ENCODE measurements at regions not wholly inside any gene's neighbourhood (a gene's known extent, or its start where the extent isn't known, plus 50 kb on each side); places are given as distances from the start of the nearest gene placed in this dataset.
"Not testable (repeated sequence)": the region's sequence is repeated elsewhere in the genome, so short reads cannot be mapped to it uniquely, and the experiment has no call there.

DNA sequence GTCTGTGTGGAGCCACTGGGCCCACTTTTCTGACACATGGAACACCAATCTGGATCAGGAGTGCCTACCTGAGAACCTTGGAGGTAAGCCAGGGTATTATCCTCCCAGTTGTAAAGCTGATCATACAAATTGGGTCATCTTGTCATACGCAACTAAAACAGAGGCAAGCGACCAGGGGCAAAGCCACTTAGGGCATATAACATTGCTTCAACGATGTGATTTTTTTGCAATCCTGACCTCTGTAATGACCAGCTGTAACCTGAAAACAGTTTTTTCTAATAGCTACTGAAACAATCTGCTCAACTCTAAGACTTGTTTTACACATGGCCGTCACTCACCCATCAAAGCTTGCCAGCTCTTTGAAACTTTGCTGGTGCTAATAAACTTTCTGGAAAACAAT is 261.5 kb upstream of the AGTR2 start:
- no peak for DNase-seq (ENCODE audit: low spot score)
- FAIRE-seq, result no peak

DNA sequence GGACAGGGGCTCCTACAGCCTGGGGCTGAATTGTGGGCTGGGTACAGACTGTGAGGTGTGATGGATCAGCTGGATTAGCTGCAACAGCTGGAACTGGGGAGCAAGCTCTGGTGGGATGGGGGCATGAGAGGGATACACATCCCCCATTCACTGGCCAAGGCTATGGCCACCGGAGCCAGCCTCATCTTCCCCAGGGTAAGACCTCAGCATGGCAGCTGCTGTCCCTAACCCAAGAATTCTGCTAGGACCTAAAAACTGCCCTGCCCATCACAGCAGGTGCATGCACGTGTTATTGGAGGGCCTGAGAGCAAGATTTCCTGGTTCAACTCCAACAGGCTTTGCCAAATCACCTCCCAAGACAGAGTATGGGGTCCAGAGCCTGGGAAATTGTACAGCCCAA is 258.6 kb upstream of the AGTR2 start:
- no peak for DNase-seq (ENCODE audit: low spot score)
- no peak for FAIRE-seq

DNA sequence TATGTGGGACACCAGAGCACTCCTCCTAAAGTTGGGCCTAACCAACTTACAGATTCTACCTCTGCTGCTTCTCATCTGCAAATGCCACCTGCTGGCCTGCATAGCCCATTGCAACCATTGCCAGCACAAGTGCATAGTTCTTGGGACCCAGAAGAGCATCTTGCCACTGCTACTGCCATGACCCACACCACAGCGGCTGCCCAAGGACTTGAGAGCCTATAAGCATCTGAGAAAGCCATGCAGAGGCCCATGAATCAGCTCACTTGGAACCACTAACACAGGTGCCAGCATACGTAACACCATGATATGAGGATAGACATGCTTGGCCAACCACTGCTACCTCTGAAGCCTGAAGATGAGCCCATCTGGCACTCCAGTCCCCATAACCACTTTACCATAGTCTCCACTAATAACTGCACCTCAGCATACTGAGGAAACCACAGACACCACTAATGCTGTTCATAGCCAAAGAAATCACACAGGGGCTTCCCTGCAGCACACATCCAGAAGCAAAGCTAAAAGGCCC is 258.1 kb upstream of the AGTR2 start:
- no peak for FAIRE-seq
- no peak for DNase-seq (ENCODE audit: low spot score)

DNA sequence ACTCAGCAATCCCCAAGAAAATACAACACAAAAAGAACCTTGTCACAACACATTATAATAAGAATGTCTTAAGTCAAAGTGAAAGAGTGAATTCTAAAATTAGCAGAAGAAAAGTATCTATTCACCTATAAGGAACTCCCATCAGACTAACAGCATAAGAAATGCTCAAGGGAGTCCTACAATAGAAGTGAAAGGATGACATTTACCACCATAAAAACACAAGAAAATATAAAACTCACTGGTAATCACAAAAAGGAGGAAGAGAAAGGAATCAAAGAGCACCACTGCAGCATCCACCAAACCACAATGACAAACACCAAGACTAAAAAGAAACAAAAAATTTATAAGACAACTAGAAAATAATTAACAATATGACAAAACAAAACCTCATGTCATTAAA is 257.0 kb upstream of the AGTR2 start:
- FAIRE-seq, result no peak
- DNase-seq (ENCODE audit: low spot score), result no peak

DNA sequence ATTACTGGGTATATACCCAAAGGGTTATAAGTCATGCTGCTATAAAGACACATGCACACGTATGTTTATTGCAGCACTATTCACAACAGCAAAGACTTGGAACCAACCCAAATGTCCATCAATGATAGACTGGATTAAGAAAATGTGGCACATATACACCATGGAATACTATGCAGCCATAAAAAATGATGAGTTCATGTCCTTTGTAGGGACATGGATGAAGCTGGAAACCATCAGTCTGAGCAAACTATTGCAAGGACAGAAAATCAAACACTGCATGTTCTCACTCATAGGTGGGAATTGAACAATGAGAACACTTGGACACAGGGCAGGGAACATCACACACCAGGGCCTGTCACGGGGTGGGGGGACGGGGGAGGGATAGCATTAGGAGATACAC is 254.9 kb upstream of the AGTR2 start:
- DNase-seq (ENCODE audit: low spot score); FAIRE-seq: not testable (repeated sequence)

DNA sequence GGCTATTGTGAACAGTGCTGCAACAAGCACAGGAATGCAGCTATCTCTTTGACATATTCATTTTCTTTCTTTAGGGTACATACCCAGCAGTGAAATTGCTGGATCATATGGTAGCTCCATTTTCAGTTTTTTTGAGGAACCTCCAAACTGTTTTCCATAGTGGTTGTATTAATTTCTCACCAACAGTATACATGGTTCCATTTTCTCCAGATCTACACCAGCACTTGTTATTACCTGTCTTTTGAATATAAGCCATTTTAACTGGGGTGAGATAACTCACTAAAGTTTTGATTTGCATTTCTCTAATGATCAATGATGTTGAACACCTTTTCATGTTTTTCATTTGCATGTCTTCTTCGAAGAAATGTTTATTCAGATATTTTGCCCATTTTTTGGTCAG is 241.1 kb upstream of the AGTR2 start:
- no peak for FAIRE-seq
- DNase-seq (ENCODE audit: low spot score), result no peak

DNA sequence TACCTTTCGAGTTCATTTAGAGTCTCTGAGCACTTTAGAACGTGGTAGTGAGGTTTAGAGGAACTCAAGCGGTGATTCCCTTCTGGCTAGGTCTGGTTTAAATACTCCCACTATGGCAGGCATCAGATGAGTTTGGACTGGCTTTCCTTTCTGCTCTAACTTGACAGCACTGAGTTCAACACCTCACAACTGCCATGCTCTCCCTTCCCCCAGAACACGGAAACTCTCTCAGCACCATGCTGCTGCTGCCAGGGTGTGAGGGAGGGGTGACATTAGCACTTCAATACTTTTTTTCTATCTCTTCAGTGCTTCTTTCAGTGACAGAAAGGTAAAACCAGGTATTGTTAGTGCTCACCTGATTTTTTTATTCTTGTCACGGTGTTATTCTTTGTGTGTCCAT is 234.5 kb upstream of the AGTR2 start:
- FAIRE-seq, result no peak

DNA sequence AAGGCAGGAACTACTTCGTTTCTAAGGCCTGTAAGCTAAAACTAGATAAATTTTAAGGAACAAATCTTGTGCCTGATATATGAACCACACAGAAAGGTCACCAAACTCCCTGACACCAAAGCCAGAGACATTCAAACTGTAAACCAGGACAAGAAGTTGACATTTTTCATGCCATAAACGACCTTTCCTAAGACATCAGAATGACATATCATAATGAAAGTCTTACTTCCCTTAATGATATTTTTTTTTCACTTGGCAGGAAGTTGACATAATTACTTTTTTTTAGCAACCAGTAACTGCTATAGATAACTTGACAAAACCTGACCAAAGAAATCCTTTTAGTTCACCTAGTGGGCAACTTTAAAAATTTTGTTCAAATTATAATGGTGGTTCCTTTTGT is 231.5 kb upstream of the AGTR2 start:
- DNase-seq (ENCODE audit: low spot score) (no peak), FAIRE-seq (no peak)

More for the DNA sequence above, 234.5 kb upstream of the AGTR2 start:
- no peak for DNase-seq (ENCODE audit: low spot score)

DNA sequence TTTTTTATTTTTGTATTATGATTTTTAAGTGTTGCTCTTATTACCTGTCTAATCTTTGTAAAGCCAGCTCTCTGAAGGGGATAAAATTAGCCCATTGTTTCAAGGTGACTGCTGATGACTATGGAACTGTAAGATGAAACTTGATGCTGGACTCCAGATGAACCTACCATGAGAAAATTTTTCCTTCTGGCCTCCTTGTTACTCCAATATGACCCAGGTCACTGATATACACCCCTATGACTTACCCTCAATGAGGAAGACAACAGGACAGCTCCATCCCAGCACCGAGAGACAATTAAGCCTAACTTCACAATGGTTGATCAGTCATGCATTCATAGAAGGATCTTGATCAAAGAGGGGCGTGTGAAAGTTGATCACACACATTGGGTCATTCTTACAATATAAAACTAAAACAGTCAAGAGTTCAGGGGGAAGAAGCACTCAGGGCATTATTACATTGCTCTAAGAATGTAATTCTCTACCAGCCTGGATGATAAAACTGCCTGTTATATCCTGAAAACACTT is 230.8 kb upstream of the AGTR2 start:
- FAIRE-seq, result no peak
- DNase-seq (ENCODE audit: low spot score), result no peak

DNA sequence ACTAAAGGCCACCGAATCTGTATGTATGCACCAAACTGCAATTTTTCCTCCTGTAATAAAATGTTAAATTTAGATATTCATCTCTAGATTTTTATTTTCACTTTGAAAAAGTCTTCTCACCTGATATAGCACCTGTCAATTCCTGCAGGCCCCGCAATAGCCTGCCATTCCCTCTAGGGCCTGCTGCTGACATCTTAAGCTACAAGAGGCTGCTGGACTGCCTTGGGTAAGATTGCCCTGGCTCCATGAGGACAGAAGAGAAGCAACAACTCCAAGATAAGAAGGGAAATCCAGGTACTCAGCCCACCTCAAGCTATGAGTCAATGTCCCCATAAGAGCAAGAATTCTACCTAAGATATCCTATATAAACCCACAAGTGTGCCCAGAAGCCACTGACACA is 230.2 kb upstream of the AGTR2 start:
- FAIRE-seq (no peak), DNase-seq (ENCODE audit: low spot score) (no peak)

DNA sequence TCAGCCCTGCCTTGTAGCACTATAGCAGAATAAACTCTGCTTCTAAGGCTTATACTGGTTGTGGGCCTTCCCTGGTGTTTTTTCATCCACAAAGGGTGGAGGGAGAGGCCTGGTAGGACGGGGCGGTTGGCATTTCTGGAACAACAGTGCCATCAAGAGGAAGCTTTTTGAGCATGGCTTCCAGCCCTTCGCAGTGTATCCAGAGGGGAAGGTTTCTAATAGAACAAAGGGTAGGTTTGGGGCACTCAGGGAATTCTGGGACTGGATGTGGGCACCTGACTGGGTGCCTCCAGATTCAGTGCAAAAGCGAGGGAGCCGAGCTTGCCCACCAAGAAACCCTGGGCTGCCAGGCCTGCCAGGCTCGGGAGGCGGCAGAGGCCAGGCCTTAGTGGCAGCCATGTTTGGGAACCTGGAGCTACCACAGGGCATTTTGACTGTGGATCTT is 229.6 kb upstream of the AGTR2 start:
- FAIRE-seq, result no peak
- DNase-seq (ENCODE audit: low spot score), result no peak

DNA sequence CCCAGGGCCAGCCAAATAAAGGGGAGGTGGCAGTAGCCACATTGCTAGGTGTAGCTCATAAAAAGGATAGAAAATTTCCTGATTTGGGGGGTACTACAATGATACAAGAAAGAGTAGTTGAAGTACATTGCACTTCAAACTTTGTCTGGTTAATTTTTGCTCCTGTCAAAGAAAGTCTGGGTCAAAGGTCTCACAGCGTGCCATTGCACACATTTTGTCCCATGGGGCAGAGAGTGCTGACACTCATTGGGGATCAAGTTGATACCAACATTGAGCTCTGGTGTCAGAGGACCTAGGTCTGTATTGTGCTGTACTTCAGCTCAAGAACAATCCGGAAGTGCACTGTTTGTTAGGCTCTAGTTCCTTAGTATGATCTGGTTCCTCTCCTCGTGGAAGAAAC is 229.2 kb upstream of the AGTR2 start:
- no peak for DNase-seq (ENCODE audit: low spot score)
- no peak for FAIRE-seq

DNA sequence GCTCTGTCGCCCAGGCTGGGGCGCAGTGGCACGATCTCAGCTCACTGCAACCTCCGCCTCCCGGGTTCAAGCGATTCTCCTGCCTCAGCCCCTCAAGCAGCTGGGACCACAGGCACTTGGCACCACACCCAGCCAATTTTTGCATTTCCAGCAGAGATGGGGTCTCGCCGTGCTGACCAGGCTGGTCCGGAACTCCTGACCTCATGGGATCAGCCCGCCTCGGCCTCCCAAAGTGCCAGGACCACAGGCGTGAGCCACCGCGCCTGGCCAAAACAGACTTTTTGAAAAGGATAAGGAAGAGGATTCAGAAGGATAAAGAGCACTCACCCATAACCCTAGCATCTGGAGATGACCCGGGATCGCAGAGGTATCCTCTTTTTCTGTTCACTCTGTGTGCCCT is 224.5 kb upstream of the AGTR2 start:
- FAIRE-seq (no peak), DNase-seq (ENCODE audit: low spot score) (no peak)

DNA sequence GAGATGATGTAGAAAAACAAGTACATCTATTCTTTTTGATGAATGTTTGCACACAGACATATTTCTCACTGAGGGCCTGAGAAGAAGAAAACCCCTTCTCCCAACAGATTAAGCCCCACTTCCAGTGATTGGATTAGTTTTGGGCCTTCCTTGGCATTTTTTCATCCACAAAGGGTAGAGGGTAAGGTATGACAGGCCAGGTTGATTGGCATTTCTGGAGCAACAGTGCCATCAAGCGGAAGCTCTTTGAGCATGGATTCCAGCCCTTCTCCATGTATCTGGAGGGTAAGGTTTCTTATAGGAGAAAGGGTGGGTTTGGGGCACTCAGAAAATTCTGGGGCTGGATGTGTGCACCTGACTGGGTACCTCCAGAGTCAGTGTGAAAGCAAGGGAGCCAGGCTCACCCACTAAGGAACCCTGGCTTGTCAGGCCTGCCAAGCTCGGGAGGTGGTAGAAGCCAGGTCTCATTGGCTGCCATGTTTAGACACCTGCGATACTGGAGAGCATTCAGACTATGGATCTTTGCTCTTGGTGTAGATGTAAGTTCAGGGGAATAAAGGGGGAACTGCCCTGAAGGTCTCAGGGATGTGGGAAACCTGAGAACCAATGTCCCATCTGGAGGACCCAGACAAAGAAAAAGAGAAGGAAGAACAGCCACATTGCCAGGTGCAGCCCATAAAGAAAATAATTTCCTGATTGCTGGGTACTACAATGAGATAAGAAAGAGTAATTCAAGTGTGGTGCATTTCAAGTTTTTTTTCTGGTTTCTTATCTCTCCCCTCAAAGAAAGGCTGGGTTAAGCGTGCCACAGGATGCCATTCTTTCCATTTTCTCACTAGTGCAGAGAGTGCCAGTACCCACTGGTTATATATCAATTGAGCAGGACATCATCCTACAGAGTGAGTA is 222.3 kb upstream of the AGTR2 start:
- FAIRE-seq (no peak), DNase-seq (ENCODE audit: low spot score) (no peak)

DNA sequence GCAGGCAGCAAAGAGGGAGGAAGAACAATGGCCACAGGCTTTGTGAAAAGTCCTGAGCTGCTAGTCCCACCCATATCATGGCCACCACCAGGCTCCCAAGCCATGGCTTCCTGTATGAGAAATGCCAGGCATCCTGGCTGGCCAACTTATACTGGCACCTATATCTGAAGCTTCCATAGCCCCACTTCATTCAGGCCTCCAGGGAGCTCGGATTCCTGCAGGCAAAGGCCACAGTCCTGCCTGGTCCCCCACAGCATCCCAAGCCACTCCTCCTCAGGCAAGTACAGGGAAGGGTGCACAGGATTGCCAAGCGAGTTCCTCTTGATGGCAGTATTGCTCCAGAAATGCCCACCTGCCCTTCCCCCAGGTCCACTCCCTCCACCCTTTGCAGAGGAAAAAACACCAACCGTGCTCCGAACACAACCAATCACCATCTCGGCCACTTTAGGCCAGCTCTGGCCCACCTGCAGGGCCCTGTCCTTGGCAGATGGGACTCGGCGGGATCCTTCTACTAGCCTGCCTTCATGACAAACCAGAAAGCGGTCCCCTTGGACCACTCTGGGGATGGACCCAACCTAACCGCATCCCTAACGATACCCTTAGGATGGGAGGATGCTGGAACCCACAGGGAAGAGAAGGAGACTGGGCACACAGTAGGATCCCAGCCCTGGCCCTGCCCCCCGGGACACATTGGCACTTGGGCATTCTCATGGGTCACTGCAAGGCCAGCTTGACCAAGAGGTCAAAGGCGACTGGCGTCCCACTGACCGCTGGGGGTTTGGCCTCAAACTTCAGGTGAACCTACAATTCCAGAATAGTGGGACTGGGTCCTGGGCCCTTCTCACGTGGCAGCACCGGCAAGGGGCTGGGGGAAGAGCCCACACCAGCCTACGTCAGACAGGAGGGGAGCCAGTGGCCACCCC is 220.4 kb upstream of the AGTR2 start:
- DNase-seq (ENCODE audit: low spot score) (no peak), FAIRE-seq (no peak)

DNA sequence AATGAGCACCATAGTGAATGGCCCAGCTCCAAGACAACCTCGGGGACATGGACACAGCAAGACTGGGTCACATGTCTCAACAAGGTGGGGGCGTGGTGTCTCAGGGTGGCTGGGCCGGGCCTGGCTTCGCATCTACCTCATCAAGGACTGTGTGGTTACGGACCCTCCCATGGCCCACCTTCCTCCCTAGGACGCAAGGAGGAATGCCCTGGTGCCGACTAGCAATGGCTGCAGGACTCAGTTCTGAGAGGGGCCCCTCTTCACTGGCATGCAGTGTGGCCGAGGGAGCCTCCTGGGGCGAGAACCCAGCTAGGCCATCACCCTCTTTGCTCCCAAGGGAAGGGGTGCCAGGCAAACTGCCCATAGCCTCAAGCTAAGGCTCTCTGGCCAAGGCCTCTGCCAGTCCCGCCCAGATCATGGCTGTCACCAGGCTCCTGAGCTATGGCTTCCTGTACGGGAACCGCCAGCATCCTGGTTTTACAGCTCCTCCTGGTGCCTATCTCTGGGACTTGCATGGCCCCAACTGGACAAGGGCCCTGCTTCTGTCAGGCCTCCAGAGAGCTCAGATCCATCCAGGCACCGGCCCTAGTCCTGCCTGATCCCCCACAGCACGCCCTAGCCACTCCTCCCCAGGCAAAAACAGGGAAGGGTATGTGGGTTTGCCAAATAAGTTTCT is 218.0 kb upstream of the AGTR2 start:
- no peak for FAIRE-seq

DNA sequence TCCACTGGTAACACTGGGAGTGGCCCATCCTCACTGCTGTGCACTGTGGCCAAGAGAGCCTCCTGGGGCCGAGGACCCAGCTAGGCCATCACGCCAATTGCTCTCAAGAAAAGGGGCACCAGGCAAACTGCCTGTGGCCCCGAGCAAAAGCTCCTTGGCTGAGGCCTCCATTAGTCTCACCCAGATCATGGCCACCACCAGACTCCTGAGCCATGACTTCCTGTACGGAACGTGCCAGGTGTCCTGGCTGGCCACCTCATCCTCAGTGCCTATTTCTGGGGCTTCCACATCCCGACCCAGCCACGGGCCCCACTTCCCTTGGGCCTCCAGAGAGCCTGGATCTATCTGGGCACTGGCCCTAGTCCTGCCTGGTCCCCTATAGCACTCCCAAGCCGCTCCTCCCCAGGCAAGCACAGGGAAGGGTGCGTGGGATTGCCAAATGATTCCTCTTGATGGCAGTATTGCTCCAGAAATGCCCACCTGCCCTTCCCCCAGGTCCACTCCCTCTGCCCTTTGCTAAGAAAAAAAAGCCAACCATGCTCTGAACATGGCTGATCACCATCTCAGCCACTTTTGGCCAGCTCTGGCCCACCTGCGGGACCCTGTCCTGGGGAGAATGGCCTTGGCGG is 212.6 kb upstream of the AGTR2 start:
- FAIRE-seq, result no peak
- no peak for DNase-seq (ENCODE audit: low spot score)

More for the DNA sequence above, 218.0 kb upstream of the AGTR2 start:
- no peak for DNase-seq (ENCODE audit: low spot score)

DNA sequence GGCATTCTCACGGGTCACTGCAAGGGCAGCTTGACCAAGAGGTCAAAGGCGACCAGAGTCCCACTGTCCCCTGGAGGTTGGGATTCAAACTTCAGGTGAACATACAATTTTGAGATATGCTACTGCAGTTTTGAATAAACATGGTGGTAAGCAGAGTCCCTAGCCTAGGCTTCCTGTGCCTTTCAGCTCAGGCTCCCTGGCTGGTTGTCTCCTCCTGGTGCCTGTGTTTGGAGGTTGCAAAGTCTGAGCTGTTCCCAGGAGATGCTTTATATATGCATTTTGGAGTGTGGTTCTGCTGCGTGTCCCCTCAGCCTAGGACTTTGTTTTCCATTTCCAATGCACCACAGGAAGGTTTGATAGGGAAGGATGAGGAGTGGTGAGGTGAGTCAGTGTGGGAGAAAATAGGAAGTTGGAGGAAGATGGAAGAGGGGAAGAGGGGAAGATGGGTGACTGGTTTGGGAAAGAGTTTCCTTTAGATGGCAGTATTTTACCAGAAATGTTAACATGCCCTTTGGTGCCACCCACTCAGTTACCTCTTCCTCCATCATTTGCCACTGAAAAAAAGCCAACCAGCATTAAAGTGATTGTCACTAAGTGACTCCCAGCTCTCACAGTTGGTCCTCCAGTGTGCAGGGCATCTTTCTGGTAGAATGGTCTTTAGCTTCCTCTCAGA is 211.7 kb upstream of the AGTR2 start:
- DNase-seq (ENCODE audit: low spot score), result no peak
- no peak for FAIRE-seq

DNA sequence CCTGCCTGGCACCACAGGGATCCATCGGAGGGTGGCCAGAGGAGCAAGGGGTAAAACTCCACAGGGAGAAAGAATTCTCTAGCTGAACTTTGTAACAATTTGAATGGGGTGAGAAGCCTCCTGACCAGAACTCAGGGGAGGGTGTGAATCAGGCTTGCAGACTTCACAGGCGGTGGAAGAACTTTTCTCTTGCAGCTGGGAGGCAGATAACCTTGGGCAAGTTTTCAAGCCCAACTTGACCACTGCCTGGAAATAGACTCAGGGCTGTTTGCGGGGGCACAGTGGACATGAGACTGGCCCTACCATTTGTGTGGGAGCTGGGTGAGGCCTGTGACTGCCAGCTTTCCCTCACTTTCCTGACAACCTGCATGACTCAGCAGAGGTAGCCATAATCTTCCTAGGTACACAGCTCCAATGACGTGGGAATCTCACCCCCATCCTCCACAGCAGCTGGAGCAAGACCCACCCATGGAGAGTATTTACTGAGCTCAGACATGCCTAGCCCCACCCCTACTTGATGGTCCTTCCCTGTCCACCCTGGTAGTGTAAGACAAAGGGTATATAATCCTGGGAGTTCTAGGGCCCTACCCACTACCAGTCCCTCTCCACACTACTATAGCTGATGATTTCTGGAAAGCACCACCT is 210.0 kb upstream of the AGTR2 start:
- no peak for FAIRE-seq
- no peak for DNase-seq (ENCODE audit: low spot score)

DNA sequence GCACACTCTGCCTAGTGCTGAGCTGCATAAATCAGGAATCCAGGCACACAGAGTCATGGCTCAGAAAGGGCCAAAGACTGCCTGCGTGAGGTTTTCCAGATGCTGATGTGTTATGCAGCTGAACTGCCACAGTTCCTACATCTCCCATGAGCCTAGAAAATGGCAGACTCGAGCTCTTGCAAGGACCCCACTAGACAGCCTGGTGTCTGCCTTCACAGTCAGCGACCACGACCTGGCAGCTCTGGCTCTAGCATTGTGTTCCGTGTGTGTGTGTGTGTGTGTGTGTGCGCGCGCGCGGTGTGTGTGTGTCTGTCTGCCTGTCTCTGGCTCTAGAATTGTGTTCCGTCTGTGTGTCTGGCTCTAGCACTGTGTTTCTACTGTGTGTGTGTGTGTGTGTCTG is 203.6 kb upstream of the AGTR2 start:
- DNase-seq (ENCODE audit: low spot score) (no peak), FAIRE-seq (no peak)
